ENCODE measurements at regions not wholly inside any gene's neighbourhood (a gene's known extent, or its start where the extent isn't known, plus 50 kb on each side); places are given as distances from the start of the nearest gene placed in this dataset.
"Not testable (repeated sequence)": the region's sequence is repeated elsewhere in the genome, so short reads cannot be mapped to it uniquely, and the experiment has no call there.

DNA sequence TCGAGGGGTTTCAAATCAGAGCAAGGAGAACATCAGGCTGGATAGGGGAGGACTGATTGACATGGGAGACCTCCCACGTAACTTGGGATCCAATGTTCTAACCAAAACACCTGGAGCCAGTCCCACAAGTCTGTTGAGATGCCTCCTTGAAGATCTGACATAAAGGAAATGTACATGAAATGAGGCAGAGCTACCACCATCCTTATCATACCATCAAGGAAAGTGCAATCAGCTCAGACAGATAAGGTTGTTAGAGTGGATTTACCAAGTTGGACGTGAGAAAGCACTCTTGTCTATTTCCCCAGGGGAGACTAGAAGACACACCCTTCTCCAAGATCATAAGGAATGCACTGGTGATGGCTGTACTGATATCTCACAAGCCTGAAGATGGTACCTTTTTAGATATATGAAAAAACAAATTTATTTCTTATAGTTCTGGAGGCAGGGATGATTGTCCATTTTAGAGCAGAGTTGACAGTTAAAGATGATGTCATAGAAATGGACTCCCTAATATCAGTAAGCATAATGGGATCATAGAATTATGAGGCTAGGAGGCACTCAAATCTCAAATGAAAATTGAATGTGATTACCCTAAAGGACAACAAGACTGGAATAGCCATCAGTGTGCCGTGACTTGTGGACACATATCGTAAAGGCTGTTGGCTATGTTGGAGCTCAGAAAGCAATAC lies 129.1 kb upstream of the RAB4A start:
- DNase-seq = no peak

- no peak for DNase-seq
Observed at GRCh38 chr1:229142471-229142870, 128.4 kb upstream of the RAB4A start.

- no peak for DNase-seq
Observed at GRCh38 chr1:229146647-229147046, 124.3 kb upstream of the RAB4A start.

DNA sequence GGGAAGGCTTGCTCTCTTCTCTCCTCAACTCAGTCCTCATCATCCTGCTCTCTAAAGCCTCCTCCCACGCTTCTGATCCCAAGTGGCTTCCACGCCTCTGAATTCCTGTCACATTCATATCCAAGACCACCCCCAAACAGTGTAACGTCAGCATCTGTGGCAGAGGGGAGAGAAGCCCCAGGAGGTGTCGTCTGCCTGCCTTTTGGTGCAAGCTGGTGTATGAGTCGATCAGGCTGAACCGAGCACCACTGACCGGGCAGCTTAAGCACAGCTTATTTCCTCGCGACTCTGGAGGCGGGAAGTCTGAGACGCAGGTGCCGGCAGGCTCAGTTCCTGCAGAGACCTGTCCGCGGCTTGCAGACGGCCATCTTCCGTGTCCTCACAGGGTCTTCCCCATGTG lies 123.8 kb upstream of the RAB4A start:
- DNase-seq = no peak

DNA sequence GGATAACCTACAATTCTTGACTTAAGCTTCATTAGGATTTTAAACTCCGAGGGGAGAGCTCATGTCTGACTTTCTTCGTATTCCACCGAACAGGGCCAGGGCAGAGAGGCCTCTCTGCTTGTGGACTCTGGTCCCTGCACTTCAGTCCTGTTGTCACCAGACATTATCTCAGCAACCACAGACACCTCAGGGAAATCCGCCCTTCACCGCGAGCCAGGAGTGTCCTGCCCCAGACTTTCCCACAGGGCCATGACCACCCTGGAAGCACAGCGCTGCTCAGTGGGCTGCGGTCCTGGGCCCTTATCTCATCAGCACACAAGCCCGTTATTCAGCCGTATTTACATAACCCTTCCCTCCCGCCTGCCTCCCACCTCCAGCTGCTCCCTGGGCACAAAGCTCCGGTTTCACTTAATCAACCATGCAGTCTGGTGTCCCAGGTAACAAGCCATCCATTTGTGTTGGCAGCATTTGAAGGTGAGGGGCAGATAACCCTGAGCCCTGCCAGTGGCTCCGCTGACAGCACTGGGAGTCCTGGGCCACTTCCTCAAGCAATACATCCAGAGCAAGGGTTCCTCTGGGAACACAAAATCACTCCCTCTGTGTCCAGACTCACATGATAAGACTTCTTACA lies 122.8 kb upstream of the RAB4A start:
- peak; percentile 54 for DNase-seq

- no peak for DNase-seq
Observed at GRCh38 chr1:229148743-229149142, 122.2 kb upstream of the RAB4A start.

GRCh38 chr1:229149435-229149834 lies 121.5 kb upstream of the RAB4A start:
- no peak for DNase-seq

- DNase-seq = no peak
Observed at GRCh38 chr1:229150518-229150917, 120.4 kb upstream of the RAB4A start.

DNA sequence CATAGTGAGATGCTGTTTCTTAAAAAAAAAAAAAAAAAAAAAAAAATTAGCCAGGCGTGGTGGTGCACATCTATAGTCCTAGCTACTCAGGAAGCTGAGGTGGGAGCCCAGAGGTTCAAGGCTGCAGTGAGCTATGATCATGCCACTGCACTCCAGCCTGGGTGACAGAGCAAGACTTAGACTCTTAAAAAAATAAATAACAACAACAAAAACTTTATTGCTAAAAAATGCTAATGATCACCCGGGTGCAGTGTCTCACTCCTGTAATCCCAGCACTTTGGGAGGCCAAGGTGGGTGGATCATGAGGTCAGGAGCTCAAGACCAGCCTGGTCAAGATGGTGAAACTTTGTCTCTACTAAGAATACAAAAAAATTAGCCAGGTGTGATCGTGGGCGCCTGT lies 119.5 kb upstream of the RAB4A start:
- not testable (repeated sequence) for DNase-seq

DNA sequence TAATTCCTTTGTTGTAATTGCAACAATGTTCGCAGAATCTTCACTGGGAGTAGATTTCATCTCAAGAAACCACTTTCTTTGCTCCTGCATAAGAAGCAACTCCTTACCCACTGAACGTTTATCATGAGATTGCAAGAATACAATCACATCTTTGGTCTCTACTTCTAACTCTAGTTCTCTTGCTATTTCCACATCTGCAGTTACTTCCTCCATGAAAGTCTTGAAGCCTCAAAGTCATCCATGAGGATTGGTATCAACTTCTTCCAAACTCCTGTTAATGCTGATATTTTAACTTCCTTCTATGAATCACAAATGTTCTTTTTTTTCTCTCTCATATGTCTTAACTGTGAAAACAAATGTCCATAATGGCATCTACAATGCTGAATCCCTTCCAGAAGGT lies 118.6 kb upstream of the RAB4A start:
- DNase-seq = no peak

GRCh38 chr1:229153955-229154548 lies 116.9 kb upstream of the RAB4A start:
- no peak for DNase-seq

DNA sequence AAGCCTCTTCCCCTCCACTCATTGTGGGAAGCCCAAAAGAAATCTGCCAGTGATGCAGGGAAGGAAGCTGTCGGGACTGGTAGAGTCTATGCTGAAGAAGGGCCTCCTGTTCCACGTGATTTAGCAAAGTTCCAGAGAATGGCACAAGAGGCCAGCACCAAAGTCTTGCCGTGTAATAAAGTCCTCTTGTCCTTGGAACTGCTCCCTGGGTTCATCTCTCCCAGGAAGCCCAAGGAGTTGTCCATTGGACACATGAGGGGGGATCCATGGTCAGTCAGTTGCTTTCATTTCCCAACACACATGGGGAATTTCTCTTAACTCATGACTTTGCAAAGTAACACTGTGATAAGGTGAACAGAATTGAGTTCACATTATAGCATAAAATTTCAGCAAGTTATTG lies 116.1 kb upstream of the RAB4A start:
- DNase-seq = no peak

DNA sequence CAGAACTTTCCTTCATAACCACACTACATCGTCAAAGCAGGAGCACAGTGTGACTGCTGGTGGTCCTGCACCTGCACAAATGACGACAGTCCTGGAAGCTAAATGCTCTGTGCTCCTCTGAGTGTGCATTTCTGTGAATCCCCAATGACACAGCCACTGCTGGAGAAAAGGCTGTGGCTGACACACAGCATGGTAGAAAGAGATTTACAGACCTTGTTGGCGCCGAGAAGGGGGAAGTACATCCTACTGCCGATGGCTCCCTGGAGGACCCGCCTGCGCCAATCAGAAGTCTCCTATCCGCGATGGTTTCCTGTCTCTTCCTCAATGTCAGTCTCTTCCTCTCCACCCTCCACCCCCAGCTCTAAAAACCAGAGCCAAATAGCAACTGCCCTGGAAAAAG lies 115.4 kb upstream of the RAB4A start:
- no peak for DNase-seq

- DNase-seq = no peak
Observed at GRCh38 chr1:229156872-229157271, 114.0 kb upstream of the RAB4A start.

- DNase-seq = no peak
Observed at GRCh38 chr1:229157480-229157879, 113.4 kb upstream of the RAB4A start.

DNA sequence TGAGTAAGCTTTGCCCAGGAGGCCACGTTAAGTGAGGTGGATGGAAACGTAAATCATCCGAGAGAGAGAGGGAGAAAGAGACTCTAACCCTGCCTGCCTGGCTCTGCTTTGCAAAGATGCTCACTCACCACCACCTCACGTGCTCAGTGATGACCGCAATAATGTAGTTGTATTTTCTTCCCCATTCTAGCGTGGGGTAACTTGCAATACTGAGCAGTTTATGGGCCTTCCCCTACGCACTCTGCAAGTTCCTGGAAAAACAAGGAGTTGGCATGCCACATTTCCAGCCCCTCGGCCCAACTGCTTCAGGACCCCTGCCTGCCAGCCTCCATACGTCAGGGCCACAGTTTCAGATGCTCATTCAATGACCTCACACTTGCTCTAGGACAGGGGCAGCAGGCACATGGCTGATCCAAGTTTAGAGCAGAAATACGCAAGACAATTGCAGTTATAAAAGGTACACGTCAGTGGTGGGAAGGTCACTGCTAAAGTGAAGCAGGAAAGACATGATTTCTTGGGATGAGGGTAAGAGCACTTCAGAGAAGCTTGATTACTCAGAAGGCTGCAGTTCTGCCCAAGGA lies 112.5 kb upstream of the RAB4A start:
- no peak for DNase-seq

DNA sequence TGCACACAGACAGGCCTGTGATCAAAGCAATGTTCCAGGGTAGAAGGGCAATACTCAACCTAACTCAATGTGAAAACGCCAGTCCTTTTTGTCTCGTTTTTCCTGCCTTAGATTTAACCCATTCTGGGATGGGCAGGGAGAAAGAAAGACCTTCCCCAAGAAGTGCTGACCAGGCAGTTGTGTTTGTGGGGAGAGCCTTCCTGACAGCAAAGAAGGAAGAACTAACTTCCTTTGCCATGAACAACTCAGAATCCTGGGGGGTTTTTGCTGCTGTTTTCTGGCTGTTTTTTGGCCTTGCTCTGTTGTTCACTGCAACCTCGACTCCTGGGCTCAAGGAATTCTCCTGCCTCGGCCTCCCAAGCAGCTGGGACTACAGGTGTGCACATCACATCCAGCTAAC lies 112.0 kb upstream of the RAB4A start:
- no peak for DNase-seq

- DNase-seq = no peak
Observed at GRCh38 chr1:229159668-229160544, 111.0 kb upstream of the RAB4A start.

DNA sequence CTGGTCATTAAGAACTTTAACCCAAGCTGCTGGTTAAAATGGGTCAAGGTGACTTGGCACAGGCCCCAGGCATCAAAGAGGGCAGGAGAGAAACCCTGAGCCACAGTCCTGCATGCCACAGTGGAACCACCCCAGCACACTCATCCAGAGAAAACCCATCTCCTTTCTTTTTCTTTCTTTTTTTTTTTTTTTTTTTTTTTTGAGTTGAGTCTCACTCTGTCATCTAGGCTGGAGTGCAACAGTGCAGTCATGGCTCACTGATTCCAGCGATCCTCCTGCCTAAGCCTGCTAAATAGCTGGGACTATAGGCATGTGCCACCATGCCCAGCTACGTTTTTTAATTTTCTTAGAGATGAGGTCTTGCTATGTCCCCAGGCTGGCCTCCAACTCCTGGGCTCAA lies 109.2 kb upstream of the RAB4A start:
- no peak for DNase-seq

DNA sequence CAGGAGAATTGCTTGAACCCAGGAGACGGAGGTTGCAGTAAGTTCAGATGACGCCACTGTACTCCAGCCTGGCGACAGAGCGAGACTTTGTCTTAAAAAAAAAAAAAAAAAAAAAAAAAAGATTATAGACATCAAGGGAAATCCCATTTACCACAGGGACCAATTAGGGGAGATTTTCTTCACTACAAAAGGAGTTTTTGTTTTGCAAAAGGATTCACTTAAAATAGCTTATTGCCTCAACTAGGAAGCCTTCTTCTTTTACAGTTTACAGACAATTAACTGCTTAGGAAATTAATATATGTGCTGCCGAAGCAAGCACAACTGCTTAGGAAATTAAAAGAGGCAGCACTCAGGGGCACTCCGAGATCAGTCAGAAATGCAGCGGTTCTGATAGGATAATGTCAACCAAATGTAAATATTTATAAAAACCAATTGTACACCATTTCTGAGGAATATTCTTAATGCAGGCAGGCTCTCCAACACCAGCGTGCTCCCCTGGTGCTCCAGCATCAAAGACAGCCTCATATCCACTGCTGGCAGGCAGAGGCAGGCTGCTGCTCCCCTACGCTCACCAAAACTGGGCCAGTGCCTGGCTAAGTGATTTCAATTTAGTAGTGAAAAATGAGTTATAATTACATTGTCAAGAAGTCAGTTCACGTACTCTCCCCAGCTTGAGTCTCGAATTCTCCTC lies 107.9 kb upstream of the RAB4A start:
- DNase-seq = no peak

DNA sequence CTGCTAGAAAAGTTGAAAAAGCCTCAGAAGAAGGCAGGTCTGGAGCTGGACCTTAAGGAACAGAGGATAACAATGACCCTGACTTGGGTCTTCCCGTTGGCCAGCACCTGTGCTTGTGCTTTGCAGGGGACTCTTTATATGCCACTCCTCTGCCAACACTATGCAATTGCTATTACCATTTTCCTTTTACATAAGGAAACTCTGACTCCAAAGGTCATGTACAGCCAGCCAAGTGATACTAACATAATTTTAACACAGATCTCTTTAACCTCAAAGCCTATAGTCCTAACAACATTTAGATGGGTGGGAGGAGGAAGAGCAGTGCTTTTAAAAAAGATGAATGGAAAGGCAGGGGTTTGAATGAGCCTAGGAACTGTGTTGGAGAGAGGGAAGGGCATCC lies 106.6 kb upstream of the RAB4A start:
- no peak for DNase-seq
